ENCODE measurements at regions not wholly inside any gene's neighbourhood (a gene's known extent, or its start where the extent isn't known, plus 50 kb on each side); places are given as distances from the start of the nearest gene placed in this dataset.

DNA sequence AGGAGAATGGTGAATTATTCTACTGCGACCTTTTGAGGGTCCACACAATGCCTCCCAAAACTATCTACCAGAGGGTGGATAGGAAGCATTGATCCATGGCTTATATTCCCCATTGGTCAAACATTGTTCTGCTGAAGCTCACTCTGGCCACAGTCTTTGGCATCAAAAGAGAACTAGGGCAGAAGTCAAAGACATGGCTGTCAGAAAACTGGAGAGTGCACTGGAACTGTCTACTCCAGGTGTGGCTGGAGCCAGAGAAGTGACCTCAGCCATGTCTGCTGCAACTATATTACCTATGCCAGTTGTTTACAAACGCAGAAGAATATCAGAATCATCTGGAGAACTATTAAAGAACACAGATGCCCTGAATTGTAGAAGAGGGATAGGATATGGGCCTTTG lies 238.7 kb upstream of the USP25 start:
- intact Hi-C loops (cut with micrococcal nuclease) = no loop called here
- peaks cover 5 to 6% of the 10 kb centered on the region in 2 donors for H3K4me1 ChIP-seq (ENCODE audit: control insufficient read depth in 1 of 2, insufficient read depth in 2 of 2, low read length in 2 of 2)

GRCh38 chr21:15493646-15494045 lies 236.1 kb upstream of the USP25 start:
- H2AFZ ChIP-seq (ENCODE audit: insufficient read depth, low read depth, low read length, poor library complexity, severe bottlenecking) = no peak overlapping the region
- H3K4me3 ChIP-seq (replicated peaks in 1 of 3; ENCODE audit: low read depth in 2 of 3, low read length in 3 of 3) = no peak overlapping the region
- no peaks in the 10 kb centered on the region for H3K36me3 Mint-ChIP-seq
- no peak overlapping the region for H3K27ac ChIP-seq (ENCODE audit: low read depth in 1 of 2, low read length in 2 of 2)
- intact Hi-C loops (cut with micrococcal nuclease) = no loop called here
- H3K79me2 ChIP-seq (ENCODE audit: insufficient read depth, low read length) = no peaks in the 10 kb centered on the region
- no peak overlapping the region for H3K27ac Mint-ChIP-seq
- peaks cover 15 to 19% of the 10 kb centered on the region in 2 donors for H3K4me1 ChIP-seq (ENCODE audit: control insufficient read depth in 1 of 2, insufficient read depth in 2 of 2, low read length in 2 of 2)
- H3K36me3 ChIP-seq (replicated peaks in 1 of 2; ENCODE audit: control insufficient read depth in 1 of 2, insufficient read depth in 2 of 2, low read length in 2 of 2) = no peaks in the 10 kb centered on the region
- no peak overlapping the region for H3K4me3 Mint-ChIP-seq
- no peak overlapping the region for H3K9ac ChIP-seq (ENCODE audit: insufficient read depth, low read length, poor library complexity, severe bottlenecking)
- H3K4me2 ChIP-seq (replicated peaks; ENCODE audit: extremely low read depth, low read length, poor library complexity, severe bottlenecking) = no peak overlapping the region
- H3K27me3 Mint-ChIP-seq (ENCODE audit: low read depth in 3 of 3) = no peaks in the 10 kb centered on the region
- no peaks in the 10 kb centered on the region for H3K9me3 ChIP-seq (replicated peaks in 1 of 2; ENCODE audit: control insufficient read depth in 1 of 2, insufficient read depth in 1 of 2, low read length in 2 of 2)
- DNase-seq = no peak
- no peaks in the 10 kb centered on the region for H3K9me3 Mint-ChIP-seq
- no peaks in the 10 kb centered on the region for H4K20me1 ChIP-seq (ENCODE audit: insufficient read depth, low read length)
- no peaks in the 10 kb centered on the region for H3K27me3 ChIP-seq (ENCODE audit: control insufficient read depth in 2 of 2, insufficient read depth in 2 of 2, low read length in 2 of 2)
- peaks cover 11% of the 10 kb centered on the region for H3K4me1 Mint-ChIP-seq
- TF ChIP-seq, protein P1, sequence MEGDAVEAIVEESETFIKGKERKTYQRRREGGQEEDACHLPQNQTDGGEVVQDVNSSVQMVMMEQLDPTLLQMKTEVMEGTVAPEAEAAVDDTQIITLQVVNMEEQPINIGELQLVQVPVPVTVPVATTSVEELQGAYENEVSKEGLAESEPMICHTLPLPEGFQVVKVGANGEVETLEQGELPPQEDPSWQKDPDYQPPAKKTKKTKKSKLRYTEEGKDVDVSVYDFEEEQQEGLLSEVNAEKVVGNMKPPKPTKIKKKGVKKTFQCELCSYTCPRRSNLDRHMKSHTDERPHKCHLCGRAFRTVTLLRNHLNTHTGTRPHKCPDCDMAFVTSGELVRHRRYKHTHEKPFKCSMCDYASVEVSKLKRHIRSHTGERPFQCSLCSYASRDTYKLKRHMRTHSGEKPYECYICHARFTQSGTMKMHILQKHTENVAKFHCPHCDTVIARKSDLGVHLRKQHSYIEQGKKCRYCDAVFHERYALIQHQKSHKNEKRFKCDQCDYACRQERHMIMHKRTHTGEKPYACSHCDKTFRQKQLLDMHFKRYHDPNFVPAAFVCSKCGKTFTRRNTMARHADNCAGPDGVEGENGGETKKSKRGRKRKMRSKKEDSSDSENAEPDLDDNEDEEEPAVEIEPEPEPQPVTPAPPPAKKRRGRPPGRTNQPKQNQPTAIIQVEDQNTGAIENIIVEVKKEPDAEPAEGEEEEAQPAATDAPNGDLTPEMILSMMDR (IDR thresholded peaks at IDR 0.05) = no peak
- WGBS (ENCODE audit: insufficient coverage) = no CpG with 5 or more reads among the region's 3 CpGs

More for the DNA sequence above, 238.7 kb upstream of the USP25 start:
- no peak overlapping the region for H3K9ac ChIP-seq (ENCODE audit: insufficient read depth, low read length, poor library complexity, severe bottlenecking)
- H3K4me1 Mint-ChIP-seq = peaks cover 11% of the 10 kb centered on the region
- H3K4me2 ChIP-seq (replicated peaks; ENCODE audit: extremely low read depth, low read length, poor library complexity, severe bottlenecking) = no peak overlapping the region
- no peaks in the 10 kb centered on the region for H3K36me3 ChIP-seq (replicated peaks in 1 of 2; ENCODE audit: control insufficient read depth in 1 of 2, insufficient read depth in 2 of 2, low read length in 2 of 2)
- no peaks in the 10 kb centered on the region for H4K20me1 ChIP-seq (ENCODE audit: insufficient read depth, low read length)
- no peaks in the 10 kb centered on the region for H3K27me3 ChIP-seq (ENCODE audit: control insufficient read depth in 2 of 2, insufficient read depth in 2 of 2, low read length in 2 of 2)
- H3K36me3 Mint-ChIP-seq = no peaks in the 10 kb centered on the region
- no peak for DNase-seq
- WGBS (ENCODE audit: insufficient coverage) = no CpG with 5 or more reads among the region's 2 CpGs
- H3K4me3 Mint-ChIP-seq = no peak overlapping the region
- no peak overlapping the region for H3K4me3 ChIP-seq (replicated peaks in 1 of 3; ENCODE audit: low read depth in 2 of 3, low read length in 3 of 3)
- H3K9me3 Mint-ChIP-seq = no peaks in the 10 kb centered on the region
- TF ChIP-seq, protein P1 (IDR thresholded peaks at IDR 0.05) = no peak
- no peaks in the 10 kb centered on the region for H3K27me3 Mint-ChIP-seq (ENCODE audit: low read depth in 3 of 3)
- no peaks in the 10 kb centered on the region for H3K79me2 ChIP-seq (ENCODE audit: insufficient read depth, low read length)
- no peak overlapping the region for H3K27ac ChIP-seq (ENCODE audit: low read depth in 1 of 2, low read length in 2 of 2)
- no peaks in the 10 kb centered on the region for H3K9me3 ChIP-seq (replicated peaks in 1 of 2; ENCODE audit: control insufficient read depth in 1 of 2, insufficient read depth in 1 of 2, low read length in 2 of 2)
- no peak overlapping the region for H3K27ac Mint-ChIP-seq
- H2AFZ ChIP-seq (ENCODE audit: insufficient read depth, low read depth, low read length, poor library complexity, severe bottlenecking) = no peak overlapping the region

Data from CD14-positive monocyte (primary cell).